ENCODE measurements at regions not wholly inside any gene's neighbourhood (a gene's known extent, or its start where the extent isn't known, plus 50 kb on each side); places are given as distances from the start of the nearest gene placed in this dataset.

GRCh38 chr2:138176862-138177439 lies 212.7 kb downstream of the HNMT start:
- TF ChIP-seq POLR2AphosphoS5 (IDR thresholded peaks at IDR 0.05; ENCODE audit: low read depth, low read length) = no peak
- no peak for TF ChIP-seq POLR2A (IDR thresholded peaks at IDR 0.05; ENCODE audit: low read depth, low read length)

All from GM12892 (cell line).